ENCODE measurements at regions not wholly inside any gene's neighbourhood (a gene's known extent, or its start where the extent isn't known, plus 50 kb on each side); places are given as distances from the start of the nearest gene placed in this dataset.

- DNase-seq (ENCODE audit: insufficient read length, low spot score) = no peak
- FAIRE-seq = no peak
Measured at GRCh38 chr6:18897350-18897749, 510.2 kb downstream of the RNF144B start.

GRCh38 chr6:18904681-18905080 lies 517.5 kb downstream of the RNF144B start:
- no peak for FAIRE-seq

GRCh38 chr6:18920701-18921100 lies 533.6 kb downstream of the RNF144B start:
- no peak for DNase-seq (ENCODE audit: insufficient read length, low spot score)
- no peak for FAIRE-seq

More at GRCh38 chr6:18904681-18905080, 517.5 kb downstream of the RNF144B start:
- DNase-seq (ENCODE audit: insufficient read length, low spot score) = no peak

GRCh38 chr6:18931086-18931485 lies 543.9 kb downstream of the RNF144B start:
- DNase-seq (ENCODE audit: insufficient read length, low spot score) (no peak), FAIRE-seq (no peak)

- DNase-seq (ENCODE audit: insufficient read length, low spot score) (no peak), FAIRE-seq (no peak)
Measured at GRCh38 chr6:18958146-18958545, 571.0 kb downstream of the RNF144B start.

- FAIRE-seq = no peak
- DNase-seq (ENCODE audit: insufficient read length, low spot score) = no peak
Measured at GRCh38 chr6:18961566-18961965, 574.4 kb downstream of the RNF144B start.

- DNase-seq (ENCODE audit: insufficient read length, low spot score) (no peak), FAIRE-seq (no peak)
Measured at GRCh38 chr6:18962361-18962905, 575.3 kb downstream of the RNF144B start.

GRCh38 chr6:18963439-18963838 lies 576.3 kb downstream of the RNF144B start:
- FAIRE-seq (no peak), DNase-seq (ENCODE audit: insufficient read length, low spot score) (no peak)

GRCh38 chr6:18973251-18973650 lies 586.1 kb downstream of the RNF144B start:
- FAIRE-seq (no peak), DNase-seq (ENCODE audit: insufficient read length, low spot score) (no peak)

GRCh38 chr6:18976091-18976490 lies 588.9 kb downstream of the RNF144B start:
- FAIRE-seq (no peak), DNase-seq (ENCODE audit: insufficient read length, low spot score) (no peak)

- DNase-seq (ENCODE audit: insufficient read length, low spot score) (no peak), FAIRE-seq (no peak)
Measured at GRCh38 chr6:18976966-18977365, 589.8 kb downstream of the RNF144B start.

GRCh38 chr6:18978337-18979128 lies 591.4 kb downstream of the RNF144B start:
- no peak for DNase-seq (ENCODE audit: insufficient read length, low spot score)
- no peak for FAIRE-seq

- no peak for DNase-seq (ENCODE audit: insufficient read length, low spot score)
- FAIRE-seq = no peak
Measured at GRCh38 chr6:18985061-18985460, 597.9 kb downstream of the RNF144B start.

GRCh38 chr6:18985996-18986395 lies 598.8 kb downstream of the RNF144B start:
- DNase-seq (ENCODE audit: insufficient read length, low spot score) = no peak
- FAIRE-seq = no peak

- FAIRE-seq (no peak), DNase-seq (ENCODE audit: insufficient read length, low spot score) (no peak)
Measured at GRCh38 chr6:18988636-18989035, 601.5 kb downstream of the RNF144B start.

GRCh38 chr6:18990059-18990978 lies 603.2 kb downstream of the RNF144B start:
- DNase-seq (ENCODE audit: insufficient read length, low spot score) (peak; percentile 42), FAIRE-seq (no peak)

- FAIRE-seq (no peak), DNase-seq (ENCODE audit: insufficient read length, low spot score) (peak; percentile 32)
Measured at GRCh38 chr6:18997375-18997826, 610.3 kb downstream of the RNF144B start.

- DNase-seq (ENCODE audit: insufficient read length, low spot score) (no peak), FAIRE-seq (no peak)
Measured at GRCh38 chr6:19002976-19003560, 615.9 kb downstream of the RNF144B start.

- no peak for FAIRE-seq
- no peak for DNase-seq (ENCODE audit: insufficient read length, low spot score)
Measured at GRCh38 chr6:19004176-19004575, 617.0 kb downstream of the RNF144B start.

- FAIRE-seq = no peak
- no peak for DNase-seq (ENCODE audit: insufficient read length, low spot score)
Measured at GRCh38 chr6:19009769-19010168, 622.6 kb downstream of the RNF144B start.

All from HTR-8/SVneo (cell line).